ENCODE measurements at regions not wholly inside any gene's neighbourhood (a gene's known extent, or its start where the extent isn't known, plus 50 kb on each side); places are given as distances from the start of the nearest gene placed in this dataset.

- TF ChIP-seq CTCF (IDR thresholded peaks at IDR 0.05), result no peak
- no peak for TF ChIP-seq POLR2A (IDR thresholded peaks at IDR 0.05)
These were observed 125.3 kb downstream of the TMEM174 start for GRCh38 chr5:73298251-73298771.
